Astrocyte of the cerebellum (primary cell): ENCODE measurements at regions not wholly inside any gene's neighbourhood (a gene's known extent, or its start where the extent isn't known, plus 50 kb on each side); places are given as distances from the start of the nearest gene placed in this dataset.
A peak's percentile ranks its signal among the peaks of the same experiment; 100 is the strongest.

Experiments used
- DNase-seq: peaks from one replicate; pipeline ENCODE4 v3.0.0-alpha.2; 2011; ENCODE audit warnings: low read depth
- H3K4me3 ChIP-seq: 2 replicates; pipeline ENCODE4 v1.5.1; 2011; ENCODE audit warnings: mild to moderate bottlenecking, low read depth, low read length, moderate library complexity
- in situ Hi-C: cut with HindIII; loops from 2 replicates; pipeline ENCODE4 v1.10.0; 2017; ENCODE audit warnings: low sequenced_read_pairs
- TF ChIP-seq, protein P1 (sequence below): IDR thresholded peaks from 2 replicates; pipeline ENCODE4 v1.5.1; 2012; ENCODE audit warnings: low read length, low read depth, moderate library complexity, mild to moderate bottlenecking; ENCODE audit errors: missing control alignments

DNA sequence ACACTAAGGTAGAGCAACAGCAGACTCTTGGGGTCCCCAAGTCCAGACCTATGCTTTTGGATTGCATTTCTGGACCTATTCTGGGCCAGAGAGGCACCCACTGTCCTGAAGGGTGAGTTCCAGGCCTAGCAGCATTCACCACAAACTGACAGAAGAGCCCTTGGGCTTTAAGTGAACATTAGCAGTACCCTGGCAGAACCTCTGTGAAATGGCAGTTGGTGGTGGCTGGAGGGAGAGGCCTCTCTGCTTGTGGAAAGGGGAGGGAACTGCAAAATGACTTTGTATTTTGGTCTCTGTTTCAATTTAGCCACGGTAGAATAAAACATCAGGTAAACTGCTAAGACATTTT, 1211.9 kb downstream of the PCDH18 start:
- TF ChIP-seq, protein P1, sequence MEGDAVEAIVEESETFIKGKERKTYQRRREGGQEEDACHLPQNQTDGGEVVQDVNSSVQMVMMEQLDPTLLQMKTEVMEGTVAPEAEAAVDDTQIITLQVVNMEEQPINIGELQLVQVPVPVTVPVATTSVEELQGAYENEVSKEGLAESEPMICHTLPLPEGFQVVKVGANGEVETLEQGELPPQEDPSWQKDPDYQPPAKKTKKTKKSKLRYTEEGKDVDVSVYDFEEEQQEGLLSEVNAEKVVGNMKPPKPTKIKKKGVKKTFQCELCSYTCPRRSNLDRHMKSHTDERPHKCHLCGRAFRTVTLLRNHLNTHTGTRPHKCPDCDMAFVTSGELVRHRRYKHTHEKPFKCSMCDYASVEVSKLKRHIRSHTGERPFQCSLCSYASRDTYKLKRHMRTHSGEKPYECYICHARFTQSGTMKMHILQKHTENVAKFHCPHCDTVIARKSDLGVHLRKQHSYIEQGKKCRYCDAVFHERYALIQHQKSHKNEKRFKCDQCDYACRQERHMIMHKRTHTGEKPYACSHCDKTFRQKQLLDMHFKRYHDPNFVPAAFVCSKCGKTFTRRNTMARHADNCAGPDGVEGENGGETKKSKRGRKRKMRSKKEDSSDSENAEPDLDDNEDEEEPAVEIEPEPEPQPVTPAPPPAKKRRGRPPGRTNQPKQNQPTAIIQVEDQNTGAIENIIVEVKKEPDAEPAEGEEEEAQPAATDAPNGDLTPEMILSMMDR = no peak
- H3K4me3 ChIP-seq = no peak overlapping the region
- in situ Hi-C loops = no loop called here
- no peak for DNase-seq

DNA sequence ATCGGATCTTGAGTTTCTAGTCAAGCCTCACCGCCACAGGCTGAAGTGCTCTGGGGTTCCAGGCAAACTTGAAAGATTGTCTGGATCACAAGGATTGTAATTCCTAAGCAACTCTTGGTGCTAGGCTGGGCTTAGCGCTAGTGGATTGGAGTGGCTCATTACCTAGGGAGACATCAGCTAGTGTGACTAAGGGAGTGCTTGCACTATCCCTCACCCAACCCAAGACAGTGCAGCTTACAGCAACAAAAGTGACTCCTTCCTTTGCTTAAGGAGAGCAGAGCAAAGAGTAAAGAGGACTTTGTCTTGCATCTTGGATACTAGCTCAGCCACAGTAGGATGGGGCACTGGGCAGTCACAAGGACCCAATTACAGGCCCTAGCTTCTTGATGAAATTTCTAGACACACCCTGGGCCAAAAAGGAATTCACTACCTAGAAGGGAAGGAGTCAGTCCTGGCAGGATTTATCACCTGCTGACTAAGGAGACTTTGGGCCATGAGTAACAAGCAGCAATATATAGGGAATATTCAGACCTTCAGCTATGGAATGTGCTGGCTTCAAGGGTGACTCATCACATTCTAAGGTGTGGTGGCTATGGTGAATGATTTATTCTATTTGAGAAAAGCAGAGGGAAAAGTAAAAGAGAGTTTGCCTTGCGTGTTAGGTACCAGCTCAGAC, 1212.4 kb downstream of the PCDH18 start:
- in situ Hi-C loops = no loop called here
- TF ChIP-seq, protein P1 = no peak
- no peak overlapping the region for H3K4me3 ChIP-seq
- peak; percentile 39 for DNase-seq

DNA sequence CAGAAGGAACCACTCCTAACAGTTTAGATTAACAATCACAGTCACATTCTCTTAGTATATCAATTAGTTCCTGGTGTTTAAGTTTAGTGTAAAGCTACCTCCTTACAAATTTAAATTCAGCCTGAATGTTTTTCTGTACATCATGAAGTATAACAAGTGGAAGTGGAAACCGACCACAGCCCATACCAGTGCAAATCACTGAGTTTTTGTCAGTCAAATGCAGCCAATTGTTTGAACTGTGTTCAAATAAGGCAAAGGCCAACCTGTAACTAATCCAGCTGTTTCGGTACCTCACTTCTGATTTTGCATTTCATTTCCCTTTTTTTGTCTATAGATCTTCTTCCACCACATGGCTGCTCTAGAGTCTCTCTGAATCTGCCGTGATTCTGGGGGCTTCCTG, 1215.3 kb downstream of the PCDH18 start:
- H3K4me3 ChIP-seq = no peak overlapping the region
- DNase-seq = no peak
- TF ChIP-seq, protein P1 = no peak
- in situ Hi-C loops = no loop called here

DNA sequence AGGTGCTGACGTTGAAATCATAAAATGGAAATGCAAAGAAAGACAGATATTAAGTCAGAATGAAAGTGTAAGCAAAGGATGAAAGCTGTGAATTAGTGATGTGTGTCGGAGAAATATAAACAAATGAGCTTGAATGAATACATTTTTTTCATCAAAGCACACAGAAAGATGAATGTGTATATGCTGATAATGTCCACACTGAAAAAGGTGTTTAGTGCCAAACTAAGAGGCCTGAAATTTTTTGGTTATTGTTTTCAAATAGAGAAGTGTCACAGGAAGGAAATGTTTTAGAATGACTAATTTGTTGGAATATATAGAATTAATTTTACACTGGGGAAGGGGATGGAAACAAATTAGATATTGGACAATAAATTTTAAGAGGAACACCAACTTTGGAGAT, 1217.6 kb downstream of the PCDH18 start:
- TF ChIP-seq, protein P1 = no peak
- DNase-seq = no peak
- no peak overlapping the region for H3K4me3 ChIP-seq

DNA sequence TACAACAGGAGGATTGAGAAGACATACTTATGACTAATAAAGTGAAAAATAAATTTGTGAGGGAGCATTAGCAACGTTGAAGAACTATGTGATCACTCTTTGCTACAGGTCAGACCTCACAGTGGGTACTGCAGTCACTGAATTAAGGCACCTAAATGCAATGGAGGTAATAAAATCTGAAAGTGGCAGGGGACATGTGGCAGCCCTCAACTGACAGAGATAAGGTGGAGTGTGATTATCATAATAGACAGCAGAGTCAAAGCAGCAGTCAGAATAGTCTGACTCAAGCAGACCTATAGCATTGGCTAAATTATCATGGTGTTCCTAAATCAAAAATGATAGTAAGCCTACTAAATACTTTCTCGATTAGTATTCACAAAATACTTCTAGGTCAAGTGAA, 1220.5 kb downstream of the PCDH18 start:
- no peak for DNase-seq
- H3K4me3 ChIP-seq = no peak overlapping the region
- TF ChIP-seq, protein P1 = no peak
- in situ Hi-C loops = no loop called here

More for the DNA sequence above, 1217.6 kb downstream of the PCDH18 start:
- in situ Hi-C loops = no loop called here

DNA sequence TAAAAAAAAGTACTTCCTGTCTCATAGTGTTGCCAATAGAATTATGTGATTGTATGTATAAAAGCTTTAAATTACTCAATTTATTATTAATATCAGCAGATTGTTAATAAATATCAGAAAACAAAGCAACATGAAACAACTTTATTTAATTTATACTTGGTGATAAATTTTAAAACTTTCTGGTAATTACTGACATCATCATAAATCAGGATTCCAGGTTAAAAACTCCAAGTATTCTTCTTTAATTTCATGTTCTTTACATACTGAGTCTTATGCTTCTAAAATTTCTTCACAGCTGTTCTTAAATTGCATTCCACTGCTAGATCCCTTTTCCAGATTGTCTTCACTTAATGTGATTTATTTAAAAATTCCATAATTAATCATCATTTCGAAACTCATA, 1224.5 kb downstream of the PCDH18 start:
- no peak overlapping the region for H3K4me3 ChIP-seq
- in situ Hi-C loops = no loop called here
- TF ChIP-seq, protein P1 = no peak

More for the DNA sequence above, 1224.5 kb downstream of the PCDH18 start:
- DNase-seq = no peak
